ENCODE measurements at regions not wholly inside any gene's neighbourhood (a gene's known extent, or its start where the extent isn't known, plus 50 kb on each side); places are given as distances from the start of the nearest gene placed in this dataset.
"Not testable (repeated sequence)": the region's sequence is repeated elsewhere in the genome, so short reads cannot be mapped to it uniquely, and the experiment has no call there.

DNA sequence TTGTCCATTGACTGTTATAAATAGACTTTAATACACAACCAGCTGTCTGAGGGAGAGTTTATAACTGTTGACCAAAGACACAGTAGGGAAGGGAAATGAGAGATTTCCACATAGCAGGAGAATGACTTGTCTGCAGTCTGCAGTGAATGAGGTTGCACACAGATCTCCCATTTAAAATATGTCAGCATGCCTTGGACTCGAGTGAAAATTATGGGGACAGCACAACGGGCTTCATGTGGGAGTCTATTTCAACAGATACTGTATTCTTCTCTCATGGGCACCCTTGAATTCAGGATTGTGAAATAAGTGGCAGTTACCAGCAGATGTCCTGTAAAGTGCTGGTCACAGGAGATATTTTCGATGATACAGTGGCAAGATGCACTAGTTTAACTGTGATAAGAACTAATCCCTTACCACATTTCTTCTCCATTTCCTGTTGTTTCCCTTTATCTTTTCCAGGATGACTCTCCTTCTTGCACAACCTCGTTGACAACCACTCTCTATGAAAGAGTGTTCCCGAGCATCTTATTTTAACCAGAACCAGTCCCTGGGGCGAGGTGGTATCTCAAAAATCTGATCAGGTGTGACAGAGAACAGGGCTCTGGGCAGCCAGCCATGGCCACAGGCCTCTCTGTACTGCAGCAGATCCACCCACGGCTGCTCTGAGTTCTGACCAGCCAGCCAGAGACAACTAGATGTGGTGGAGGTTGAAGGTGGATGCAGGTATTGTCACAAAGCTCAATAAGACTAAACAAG is 51.5 kb upstream of the MAP3K1 start:
- no peak for DNase-seq

DNA sequence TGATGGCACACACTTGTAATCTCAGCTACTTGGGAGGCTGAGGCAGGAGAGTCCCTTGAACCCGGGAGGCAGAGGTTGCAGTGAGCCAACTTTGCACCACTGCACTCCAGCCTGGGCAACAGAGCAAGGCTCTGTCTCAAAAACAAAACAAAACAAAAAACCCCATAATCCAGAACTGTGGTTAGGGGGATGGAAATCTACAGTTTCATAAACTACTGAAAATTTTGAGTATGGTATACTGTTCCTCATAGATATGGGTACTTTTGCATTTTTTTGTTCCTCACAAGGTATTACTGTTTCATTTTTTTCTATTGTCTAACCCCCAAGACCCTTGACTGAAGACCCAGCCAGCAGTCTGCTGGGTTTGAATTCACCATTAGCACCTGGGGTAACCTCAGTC is 52.2 kb upstream of the MAP3K1 start:
- no peak for DNase-seq

DNA sequence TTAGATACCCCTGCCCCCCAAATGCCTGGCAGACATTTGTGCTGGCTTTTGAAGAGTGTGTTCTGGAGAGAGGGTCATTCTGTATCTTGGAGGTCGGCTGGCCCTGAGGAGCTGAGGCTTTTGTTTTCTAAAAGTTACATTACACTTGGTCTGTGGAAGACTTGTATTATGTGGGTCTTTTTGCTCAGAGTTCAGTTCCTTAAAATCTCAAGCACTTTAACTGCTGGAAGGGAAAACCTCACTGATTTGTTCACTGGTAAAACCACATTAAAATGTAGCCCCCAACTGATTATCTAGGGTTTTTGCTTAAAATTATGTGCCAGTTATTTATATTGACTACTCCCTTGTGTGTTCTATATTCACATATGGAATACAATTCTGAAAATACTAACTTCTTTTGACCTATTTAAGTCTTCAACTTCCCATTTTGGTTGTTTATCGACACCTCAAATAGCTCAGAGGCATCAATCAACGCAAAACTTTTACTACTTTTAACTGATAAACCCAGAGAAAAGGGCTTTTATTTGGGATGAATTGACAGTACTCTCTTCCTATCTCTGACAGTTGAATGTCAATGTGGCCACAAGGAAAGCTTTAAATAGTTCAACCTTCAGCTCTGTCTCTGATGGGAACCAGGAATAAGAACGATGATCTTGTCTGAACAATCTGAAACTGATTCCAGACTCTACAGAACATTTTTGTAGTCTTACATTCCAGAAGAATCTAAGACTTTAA is 54.0 kb upstream of the MAP3K1 start:
- DNase-seq, result no peak

DNA sequence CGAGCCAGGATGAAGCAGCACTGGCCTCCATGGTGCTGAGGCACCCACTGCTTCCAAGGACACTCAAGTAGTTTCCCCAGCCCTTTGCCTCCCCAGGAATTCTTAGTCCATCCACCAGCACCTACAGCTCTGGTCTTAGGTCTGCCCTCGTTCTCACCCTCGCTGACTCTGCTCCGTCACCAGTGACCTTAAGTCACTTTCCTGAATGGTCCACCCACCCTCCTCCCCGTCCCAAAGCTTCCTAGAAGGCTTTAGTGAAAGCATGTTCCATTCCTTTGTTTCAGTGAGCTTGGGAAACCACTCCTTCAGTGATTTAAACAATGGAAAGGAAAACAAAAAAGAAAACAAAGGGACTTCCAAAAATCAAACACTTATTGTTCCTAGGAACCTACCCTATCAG is 54.6 kb upstream of the MAP3K1 start:
- DNase-seq, result no peak

DNA sequence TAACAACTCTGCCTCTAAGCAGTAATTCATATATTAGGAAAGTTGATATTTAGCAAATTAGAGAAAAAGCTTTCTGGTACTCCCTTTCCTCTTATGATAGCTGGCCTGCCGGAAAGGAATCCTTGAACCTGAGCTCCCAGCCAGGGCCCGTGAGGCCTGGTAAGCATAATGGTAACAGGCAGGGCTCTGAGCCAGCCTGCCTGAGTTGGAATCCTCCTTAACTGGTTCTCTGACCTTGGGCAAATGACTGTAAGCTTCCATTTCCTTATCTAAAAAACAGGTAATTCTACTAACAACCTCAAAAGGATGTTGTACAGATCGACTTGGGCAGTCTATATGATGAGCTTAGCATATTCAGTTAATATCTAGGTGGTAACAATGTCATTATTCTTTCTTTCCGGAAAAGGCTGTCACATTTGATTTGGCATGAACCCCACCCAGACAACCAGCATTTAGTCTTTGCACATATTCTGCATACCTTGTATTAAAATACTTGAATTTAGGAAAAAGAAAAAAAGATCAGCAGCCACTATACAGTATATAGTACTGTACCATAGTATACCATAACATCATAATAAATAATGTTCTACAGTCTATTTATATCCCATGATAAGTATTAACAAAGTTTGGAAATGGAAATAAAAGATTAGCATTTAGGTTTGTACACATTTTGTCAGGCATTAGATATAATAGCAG is 55.7 kb upstream of the MAP3K1 start:
- no peak for DNase-seq

DNA sequence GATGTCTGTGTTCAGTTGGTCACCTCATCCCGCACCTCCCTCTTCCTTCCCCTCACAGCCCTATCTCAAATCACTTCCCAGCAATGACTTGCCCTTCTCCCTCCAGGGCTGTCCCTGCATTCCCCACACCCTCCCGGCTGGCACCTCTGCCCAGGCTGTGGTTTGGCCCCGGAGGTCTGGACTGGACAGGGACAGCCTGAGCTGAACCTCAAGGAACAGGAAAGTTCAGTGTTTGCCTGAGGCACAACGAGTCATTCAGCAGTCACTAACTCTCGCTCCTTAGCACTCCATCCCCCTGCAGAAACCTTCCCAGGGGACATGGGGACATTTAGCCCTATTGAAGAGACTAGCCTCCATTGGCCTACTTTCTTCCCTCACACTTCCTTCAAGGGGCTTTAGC is 58.3 kb upstream of the MAP3K1 start:
- no peak for DNase-seq

DNA sequence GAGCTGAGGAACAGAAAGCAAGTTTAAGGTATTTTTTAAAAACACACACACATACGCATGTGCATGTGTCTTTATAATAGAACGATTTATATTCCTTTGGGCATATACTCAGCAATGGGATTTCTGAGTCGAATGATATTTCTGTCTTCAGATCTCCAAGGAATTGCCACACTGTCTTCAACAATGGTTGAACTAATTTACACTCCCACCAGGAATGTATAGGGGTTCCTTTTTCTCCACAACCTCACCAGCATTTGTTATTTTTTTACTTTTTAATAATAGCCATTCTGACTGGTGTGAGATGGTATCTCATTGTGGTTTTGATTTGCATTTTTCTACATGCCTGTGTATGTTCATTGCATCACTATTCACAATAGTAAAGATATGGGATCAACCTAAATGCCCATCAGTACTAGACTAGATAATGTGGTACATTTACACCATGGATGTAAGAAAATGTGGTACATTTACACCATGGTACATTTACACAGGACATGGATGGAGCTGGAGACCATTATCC is 60.3 kb upstream of the MAP3K1 start:
- no peak for DNase-seq

DNA sequence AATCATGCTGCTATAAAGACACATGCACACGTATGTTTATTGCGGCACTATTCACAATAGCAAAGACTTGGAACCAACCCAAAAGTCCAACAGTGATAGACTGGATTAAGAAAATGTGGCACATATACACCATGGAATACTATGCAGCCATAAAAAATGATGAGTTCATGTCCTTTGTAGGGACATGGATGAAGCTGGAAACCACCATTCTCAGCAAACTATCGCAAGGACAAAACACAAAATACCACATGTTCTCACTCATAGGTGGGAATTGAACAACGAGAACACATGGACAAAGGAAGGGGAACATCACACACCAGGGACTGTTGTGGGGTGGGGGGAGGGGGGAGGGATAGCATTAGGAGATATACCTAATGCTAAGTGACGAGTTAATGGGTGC is 61.8 kb upstream of the MAP3K1 start:
- DNase-seq, result not testable (repeated sequence)

DNA sequence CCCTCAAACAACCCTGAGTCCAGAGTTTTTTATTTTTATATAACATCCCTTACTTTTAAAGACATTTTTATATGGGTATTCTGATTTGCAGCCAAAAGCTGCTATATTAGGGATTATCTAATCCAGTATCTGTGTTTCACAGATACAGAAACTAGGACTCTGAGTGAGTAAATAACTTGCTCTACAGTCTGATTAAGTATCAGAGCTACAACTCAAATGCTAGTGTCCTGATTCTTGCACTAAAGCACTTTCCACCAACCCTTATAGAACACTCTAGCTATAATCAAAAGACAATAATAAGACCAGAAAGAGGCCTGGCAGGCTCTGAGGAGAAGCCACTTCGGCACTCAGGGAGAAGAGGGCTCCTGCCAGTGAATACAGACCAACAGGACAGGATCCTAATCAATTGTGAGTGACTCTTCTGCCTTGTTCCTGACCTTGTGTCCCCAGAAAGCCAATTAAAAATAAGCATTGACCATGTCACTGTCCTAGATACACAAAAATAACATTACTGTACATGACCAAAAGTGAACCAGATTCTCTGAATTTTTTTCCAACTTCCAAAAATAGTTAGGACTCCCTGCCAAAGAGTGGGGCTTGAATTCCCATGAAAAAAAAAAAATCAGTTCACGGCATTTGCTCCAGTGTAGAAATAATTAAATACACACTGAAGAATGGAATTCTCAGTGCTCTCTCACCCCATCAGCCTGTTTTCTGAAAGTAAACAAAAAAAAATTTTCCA is 63.6 kb upstream of the MAP3K1 start:
- DNase-seq, result no peak

DNA sequence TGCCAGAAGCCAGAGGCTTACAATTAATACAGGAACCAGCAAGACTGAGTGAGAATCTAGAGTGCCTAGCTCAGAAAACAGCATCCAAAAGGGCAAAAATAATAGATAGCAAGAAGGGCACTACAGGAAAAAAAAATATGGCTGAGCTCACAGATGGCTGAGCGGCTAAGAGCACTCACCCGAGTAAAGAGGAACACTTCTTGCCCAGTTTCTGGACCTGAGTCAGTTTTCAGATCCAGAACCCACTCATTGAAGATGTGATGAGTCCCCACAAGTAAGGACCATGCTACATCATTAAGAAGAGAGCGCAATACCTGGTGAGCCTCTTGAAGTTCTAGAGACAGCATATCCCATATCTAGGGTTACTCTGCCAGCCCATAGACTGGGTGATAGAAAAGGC is 65.5 kb upstream of the MAP3K1 start:
- no peak for DNase-seq

DNA sequence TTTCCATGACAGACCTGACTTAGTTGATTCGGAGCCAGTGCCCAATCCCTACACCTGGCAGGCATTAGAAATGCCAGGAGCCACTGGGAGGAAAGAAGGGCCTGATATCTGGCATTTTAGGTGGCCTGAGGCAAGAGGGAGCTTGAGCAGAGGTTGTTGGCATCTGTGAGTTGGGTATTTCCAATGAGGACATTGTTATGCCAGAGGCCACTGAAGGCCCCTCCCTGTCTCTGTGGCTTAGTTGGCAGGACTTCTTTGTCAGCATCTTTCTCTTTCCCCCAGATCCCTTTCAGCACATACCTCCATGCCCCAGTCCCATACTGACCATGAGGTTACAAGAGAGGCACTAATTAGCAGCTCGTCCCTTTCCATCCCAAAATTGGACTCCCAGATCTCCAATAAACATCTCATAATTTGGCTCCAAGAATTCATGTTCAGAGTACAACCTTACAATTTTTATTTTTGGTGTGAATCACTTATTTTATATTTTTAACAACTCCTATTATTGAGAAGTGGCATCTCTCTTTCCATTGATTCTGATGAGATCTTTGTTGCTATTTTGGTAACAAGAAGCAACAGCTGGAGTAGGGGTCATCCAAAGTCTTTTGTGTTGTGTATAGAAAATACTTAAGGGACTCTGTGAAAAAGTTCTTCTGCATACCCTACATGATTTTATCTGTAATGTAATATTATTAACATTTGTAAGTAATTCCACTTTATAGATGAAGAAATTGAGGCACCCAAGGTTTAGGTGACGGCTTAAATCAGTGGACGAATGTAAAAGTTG is 68.6 kb upstream of the MAP3K1 start:
- no peak for DNase-seq

DNA sequence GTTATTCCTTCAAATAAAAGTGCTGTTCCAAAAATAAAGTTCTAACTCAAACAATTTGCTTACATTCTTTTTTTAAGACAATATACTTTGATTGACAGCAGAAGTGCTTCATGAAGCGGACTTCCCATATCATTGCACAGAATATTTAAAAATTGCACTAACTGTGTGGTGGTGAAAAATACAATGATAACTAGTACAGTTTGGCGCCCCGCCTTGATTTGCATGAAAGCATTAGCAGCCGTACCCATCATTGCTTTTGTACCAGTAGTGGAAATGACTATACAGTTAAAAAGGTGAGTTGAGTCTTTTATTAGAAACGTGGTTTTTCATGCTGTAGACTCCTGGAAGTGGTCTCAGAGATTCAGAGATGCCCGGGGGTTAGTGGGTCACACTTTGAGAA is 69.5 kb upstream of the MAP3K1 start:
- no peak for DNase-seq

DNA sequence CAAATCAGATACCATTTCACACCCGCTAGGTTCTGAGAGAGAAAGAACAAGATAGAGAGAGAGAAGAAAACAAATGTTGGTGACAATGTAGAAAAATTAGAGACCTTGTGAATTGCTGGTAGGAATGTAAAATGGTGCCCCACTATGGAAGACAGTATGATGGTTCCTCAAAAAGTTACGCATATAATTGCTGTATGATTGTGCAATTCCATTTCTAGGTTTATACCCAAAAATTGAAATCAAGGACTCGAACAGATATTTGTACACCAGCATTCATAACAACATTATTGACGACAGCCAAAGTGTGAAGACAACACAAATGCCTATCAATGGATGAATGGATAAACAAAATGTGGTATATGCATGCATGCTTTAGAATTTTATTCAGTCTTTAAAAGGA is 74.5 kb upstream of the MAP3K1 start:
- DNase-seq, result no peak

DNA sequence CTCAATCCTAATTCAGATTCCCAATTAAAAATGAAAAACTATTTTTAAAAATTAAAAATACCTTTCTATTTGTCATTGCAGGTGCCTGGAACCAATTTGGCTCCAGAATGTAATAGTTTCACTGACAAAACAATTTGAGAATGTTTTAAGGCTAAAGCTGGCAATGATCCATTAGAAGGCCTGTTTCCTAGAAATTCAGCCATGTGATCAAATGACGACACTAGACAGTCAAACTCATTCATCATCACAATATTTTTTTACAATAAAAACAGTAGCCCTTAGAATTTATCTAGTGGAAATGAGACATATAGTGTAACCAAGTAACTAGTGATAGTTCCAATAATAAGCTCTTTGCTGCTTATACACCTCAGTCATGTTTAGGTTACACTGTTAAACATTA is 75.4 kb upstream of the MAP3K1 start:
- DNase-seq, result no peak

DNA sequence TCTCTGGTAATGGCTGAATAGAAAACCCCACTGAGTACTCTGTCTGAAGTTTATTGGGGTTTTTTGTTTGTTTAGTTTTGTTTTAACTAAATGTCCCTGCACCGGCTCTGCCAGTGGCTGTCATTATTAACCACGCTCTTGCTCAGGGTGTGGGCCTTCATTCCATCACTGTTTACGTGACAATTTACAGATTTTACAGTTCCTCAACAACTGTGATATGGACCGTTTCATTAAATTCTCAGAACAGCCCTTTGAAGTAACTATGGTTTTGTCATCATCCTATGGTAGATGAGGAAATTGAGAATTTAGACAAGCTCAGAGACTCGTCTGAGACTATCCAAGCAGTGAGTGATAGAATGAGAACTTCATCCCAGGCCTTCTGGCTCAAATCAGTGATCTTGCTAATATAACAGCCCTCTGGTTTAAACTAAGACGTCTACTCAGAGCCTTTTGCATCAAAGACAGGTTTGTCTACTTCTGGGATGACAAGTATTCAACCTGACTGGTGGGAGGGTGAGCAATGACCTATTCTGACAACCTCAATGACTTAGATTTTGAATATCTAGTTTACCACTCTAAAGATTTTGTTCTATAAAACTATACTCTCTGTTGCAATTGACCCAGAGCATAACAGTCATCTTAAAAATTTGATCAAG is 77.3 kb upstream of the MAP3K1 start:
- DNase-seq, result no peak

DNA sequence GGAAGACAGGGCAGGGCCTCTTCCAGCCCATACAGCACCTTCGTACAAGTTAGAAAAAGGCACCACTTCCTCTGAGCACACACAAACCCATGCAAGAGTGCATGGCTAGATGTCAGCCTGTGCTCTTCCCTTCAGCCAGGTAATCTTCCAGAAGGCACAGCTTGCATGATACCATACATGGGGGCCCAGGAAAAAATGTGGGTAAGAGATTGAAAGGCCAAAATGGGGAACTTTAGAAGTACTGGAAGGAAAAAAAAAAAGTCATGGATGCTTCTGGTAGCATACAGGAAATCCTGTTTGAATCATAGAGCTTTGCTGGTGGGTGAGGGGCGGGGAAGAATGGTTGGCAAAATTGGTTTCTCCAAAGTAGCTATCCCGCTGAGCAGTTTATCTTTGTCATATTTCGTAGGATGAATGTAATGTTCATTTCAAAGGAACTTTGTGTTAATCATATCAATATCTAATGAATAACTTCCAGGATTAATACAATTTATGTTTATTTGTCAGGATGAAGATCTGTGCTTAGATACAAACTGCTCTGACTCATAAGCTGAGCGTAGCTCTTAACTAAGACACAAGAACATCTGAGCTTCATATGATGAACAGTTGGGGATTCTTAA is 78.2 kb upstream of the MAP3K1 start:
- DNase-seq, result no peak

DNA sequence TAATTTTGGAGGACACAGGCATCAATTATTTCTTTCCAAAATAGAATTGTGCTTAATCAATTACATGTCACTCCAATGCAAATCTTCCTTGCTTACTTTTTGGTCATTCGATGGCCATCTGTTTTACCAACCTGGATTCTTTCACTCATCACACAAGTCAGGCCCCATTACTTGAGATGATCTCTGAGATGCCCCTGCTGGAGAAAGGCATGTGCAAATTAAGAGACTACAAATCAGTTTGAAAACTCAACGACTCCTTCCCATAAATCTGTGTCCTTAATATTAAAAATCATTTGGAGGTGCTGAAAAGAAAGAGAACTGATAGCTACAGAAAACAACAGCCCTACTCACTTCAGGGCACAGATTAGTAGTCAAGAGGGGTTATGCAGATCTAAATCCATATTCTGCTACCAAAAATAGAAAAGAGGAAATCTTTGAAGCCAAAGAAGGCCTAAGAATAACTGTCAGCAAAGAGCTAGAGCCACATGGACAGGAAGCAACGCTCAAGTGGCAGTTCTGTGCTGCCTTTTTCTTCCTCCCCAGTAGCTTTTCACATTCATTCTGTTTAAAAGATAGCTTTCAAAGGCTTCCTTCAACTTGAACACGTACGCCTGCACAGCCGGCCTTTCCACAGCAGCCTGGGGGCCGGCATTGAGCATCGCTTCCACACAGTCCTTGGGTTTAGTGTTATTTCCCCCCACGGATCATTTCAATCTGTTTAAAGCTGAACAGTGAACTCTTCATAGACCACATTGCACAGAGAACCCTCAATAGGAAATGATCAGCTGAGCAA is 79.3 kb upstream of the MAP3K1 start:
- no peak for DNase-seq

DNA sequence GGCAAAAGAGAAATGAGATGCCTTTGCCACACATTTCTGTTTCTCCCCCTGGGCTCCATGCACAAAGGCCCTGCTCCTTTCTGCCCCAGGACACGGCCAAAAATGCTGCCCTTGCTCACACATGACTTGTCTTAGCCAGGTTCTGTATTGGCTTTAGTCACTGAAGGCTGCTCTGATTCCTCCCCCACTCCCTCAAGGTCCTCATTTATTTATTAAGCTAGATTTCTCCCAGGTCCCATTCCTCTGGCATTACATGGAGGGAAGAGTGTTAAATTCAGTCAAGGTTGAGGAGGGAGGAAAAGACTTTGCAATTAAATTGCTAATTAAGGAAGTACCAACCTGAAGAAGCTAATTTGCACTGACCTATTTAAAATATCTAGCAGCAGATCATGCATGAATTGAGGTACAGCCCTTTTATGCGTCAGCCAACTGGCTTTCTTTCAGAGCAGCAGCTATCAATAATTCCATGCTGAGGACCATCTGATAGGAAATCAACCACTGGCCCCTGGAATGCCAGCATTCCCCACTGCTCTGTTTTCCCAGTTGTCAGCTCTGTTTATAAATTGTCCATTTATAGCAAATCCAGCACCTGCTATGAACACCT is 81.2 kb upstream of the MAP3K1 start:
- DNase-seq, result no peak

DNA sequence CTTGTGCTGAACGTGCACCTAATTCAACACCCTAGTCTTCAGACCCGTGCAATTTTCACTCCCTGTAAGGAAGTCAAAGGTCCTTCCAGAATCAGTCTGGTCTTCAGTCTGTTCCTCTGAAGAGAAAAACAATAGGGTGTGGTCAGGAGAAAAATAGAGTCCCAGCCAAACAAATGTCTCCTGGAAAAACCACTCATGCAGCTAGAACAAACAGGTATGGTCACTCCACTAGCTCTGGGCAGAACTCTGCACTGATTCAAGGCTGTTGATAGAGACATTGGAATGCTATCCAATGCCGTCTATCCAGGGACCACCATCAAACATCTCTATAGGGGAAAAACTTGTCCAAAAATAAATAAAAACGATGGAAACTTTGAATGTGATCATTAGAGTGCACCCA is 81.8 kb upstream of the MAP3K1 start:
- no peak for DNase-seq

DNA sequence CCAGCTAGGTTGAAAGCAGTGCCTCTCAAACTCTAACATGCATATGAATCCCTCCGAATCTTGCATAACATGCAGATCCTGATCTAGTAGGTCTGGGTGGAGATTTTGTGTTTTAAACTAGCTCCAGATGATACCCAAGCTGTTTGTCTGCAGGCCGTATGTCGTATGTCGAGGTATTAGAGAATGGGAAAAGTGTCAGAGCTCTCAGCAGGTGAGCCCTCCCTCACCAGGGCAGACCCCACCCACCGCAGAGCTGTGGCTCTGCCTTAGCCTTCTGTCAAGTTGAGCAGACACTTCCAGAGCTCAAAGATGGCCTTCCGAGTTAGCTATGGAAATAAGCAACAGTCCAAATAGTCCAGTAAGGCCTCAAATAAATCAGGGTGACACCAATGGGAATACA is 83.2 kb upstream of the MAP3K1 start:
- no peak for DNase-seq

Data from left hindlimb (tissue), 1 donor.